ENCODE measurements at regions not wholly inside any gene's neighbourhood (a gene's known extent, or its start where the extent isn't known, plus 50 kb on each side); places are given as distances from the start of the nearest gene placed in this dataset.

GRCh38 chr20:52312132-52312729 is 120.7 kb upstream of the ZFP64 start:
- no peak overlapping the region for H4K5ac ChIP-seq (ENCODE audit: low read depth, low read length)
- no peak overlapping the region for H2BK120ac ChIP-seq (ENCODE audit: low read depth, low read length)
- H4K20me1 ChIP-seq (ENCODE audit: insufficient read depth, low read length), result no peaks in the 10 kb centered on the region
- CTCF ChIA-PET, result interaction anchor here (0.6 to 2.8 kb wide), 18 partner anchors 8 to 1236 kb away, joined by 3 to 14 read pairs (median 3); no protein-coding TSS in a partner anchor
- H2BK5ac ChIP-seq (ENCODE audit: low read depth, low read length, poor library complexity, severe bottlenecking), result no peak overlapping the region
- no peak overlapping the region for H3K4ac ChIP-seq (ENCODE audit: low read depth, low read length)
- POLR2A ChIA-PET (ENCODE audit: unreplicated experiment), result interaction anchor here (0.6 kb wide), 1 partner anchor 291 kb away, joined by 3 read pairs; no protein-coding TSS in a partner anchor
- no peak overlapping the region for H2AK5ac ChIP-seq (ENCODE audit: low read depth, low read length)
- no peaks in the 10 kb centered on the region for H3K9me3 ChIP-seq (ENCODE audit: control insufficient read depth, insufficient read depth, low read length)
- no peaks in the 10 kb centered on the region for H3K4me1 ChIP-seq (ENCODE audit: control insufficient read depth, insufficient read depth, low read length)
- no peak overlapping the region for H2BK15ac ChIP-seq (ENCODE audit: low read depth, low read length)
- peak; percentile 60 for DNase-seq
- intact Hi-C loops (cut with micrococcal nuclease) (loop anchor here (1.0 to 10.0 kb wide), 5 partner anchors 67 to 1627 kb away; no protein-coding TSS in a partner anchor), dilution Hi-C loops (cut with HindIII; ENCODE audit: low sequenced_read_pairs, unreplicated experiment) (no loop called here), in situ Hi-C loops (cut with MboI; ENCODE audit: low sequenced_read_pairs) (loop anchor here (10.0 to 25.0 kb wide), 2 partner anchors 900 to 1233 kb away; no protein-coding TSS in a partner anchor)
- no peak overlapping the region for H3K9ac ChIP-seq (ENCODE audit: low read depth, low read length)
- no peak overlapping the region for H3K56ac ChIP-seq (ENCODE audit: extremely low read depth, insufficient read depth, low read length)
- ATAC-seq (ENCODE audit: low read depth), result peak; percentile 89
- H2AK9ac ChIP-seq (replicated peaks; ENCODE audit: low read depth, low read length, poor library complexity), result no peak overlapping the region
- no peak overlapping the region for H3K27ac ChIP-seq (ENCODE audit: insufficient read depth, low read length)
- H4K8ac ChIP-seq (ENCODE audit: low read depth in 2 of 2, low read length in 2 of 2), result no peak overlapping the region
- H3K23ac ChIP-seq (ENCODE audit: low read depth, low read length), result no peak overlapping the region
- no peak overlapping the region for H2AFZ ChIP-seq (replicated peaks; ENCODE audit: low read length, poor library complexity)
- H2BK20ac ChIP-seq (ENCODE audit: low read depth, low read length), result no peak overlapping the region
- BruUV-seq (replicated peaks), result no TSS peak
- H4K91ac ChIP-seq (ENCODE audit: insufficient read depth, low read depth, low read length), result no peak overlapping the region
- no peaks in the 10 kb centered on the region for H3K9me1 ChIP-seq (ENCODE audit: insufficient read depth, low read length)
- no peaks in the 10 kb centered on the region for H3K36me3 ChIP-seq (ENCODE audit: control insufficient read depth, insufficient read depth, low read length)
- H3K18ac ChIP-seq (ENCODE audit: low read depth, low read length), result no peak overlapping the region
- WGBS, 2 experiments (ENCODE audit: extremely low coverage in 2 of 2, insufficient read length in 1 of 2), result no CpG with 5 or more reads among the region's 2 CpGs
- H3K4me2 ChIP-seq (ENCODE audit: low read depth, low read length), result no peak overlapping the region
- TF ChIP-seq CTCF (conservative IDR thresholded peaks at IDR 0.05; ENCODE audit: low read depth, low read length), result peak; percentile 76
- no peak for TF ChIP-seq ELK1 (IDR thresholded peaks at IDR 0.05; ENCODE audit: borderline replicate concordance, low read depth, low read length)
- no peak for TF ChIP-seq CHD1 (IDR thresholded peaks at IDR 0.05; ENCODE audit: low read depth, low read length)
- TF ChIP-seq RFX5 (IDR thresholded peaks at IDR 0.05; ENCODE audit: low read depth, low read length), result no peak
- no peak for TF ChIP-seq POLR2A (IDR thresholded peaks at IDR 0.05; ENCODE audit: low read depth, low read length)
- TF ChIP-seq BHLHE40 (IDR thresholded peaks at IDR 0.05; ENCODE audit: low read depth, low read length), result no peak
- TF ChIP-seq SMC3 (IDR thresholded peaks at IDR 0.05; ENCODE audit: low read depth, low read length), result peak; percentile 66; the same call in 1 of the 2 replicates
- peak; percentile 79 for TF ChIP-seq RAD21 (IDR thresholded peaks at IDR 0.05; ENCODE audit: low read length)
- TF ChIP-seq RCOR1 (IDR thresholded peaks at IDR 0.05; ENCODE audit: insufficient replicate concordance, low read length), result no peak
- no peak overlapping the region for H3K4me3 ChIP-seq (ENCODE audit: insufficient read depth, low read depth, low read length)
- H3K79me1 ChIP-seq (ENCODE audit: low read depth in 1 of 2, low read length in 2 of 2), result no peaks in the 10 kb centered on the region
- peaks cover 3% of the 10 kb centered on the region for H3K27me3 ChIP-seq (ENCODE audit: control insufficient read depth, insufficient read depth, low read length)
- H3K14ac ChIP-seq (replicated peaks; ENCODE audit: low read depth, low read length), result no peak overlapping the region

Measured in IMR-90 (cell line).